Hematopoietic multipotent progenitor cell treated with erythropoietin and hydrocortisone succinate and interleukin-3 and kit ligand, for 8 days (in vitro differentiated cells): ENCODE measurements at regions not wholly inside any gene's neighbourhood (a gene's known extent, or its start where the extent isn't known, plus 50 kb on each side); places are given as distances from the start of the nearest gene placed in this dataset.

Experiments
- DNase-seq: peaks from one replicate; pipeline ENCODE4 v3.0.0-alpha.2; 2015

- DNase-seq: no peak
Measured at GRCh38 chr7:33701927-33702326, 203.4 kb upstream of the BMPER start.

GRCh38 chr7:33702514-33703054 is 202.8 kb upstream of the BMPER start:
- DNase-seq: no peak

GRCh38 chr7:33705333-33705833 is 200.0 kb upstream of the BMPER start:
- DNase-seq: no peak

- DNase-seq: no peak
Measured at GRCh38 chr7:33706186-33706585, 199.2 kb upstream of the BMPER start.

- DNase-seq: no peak
Measured at GRCh38 chr7:33706771-33707200, 198.6 kb upstream of the BMPER start.

GRCh38 chr7:33707427-33707826 is 197.9 kb upstream of the BMPER start:
- no peak for DNase-seq

- no peak for DNase-seq
Measured at GRCh38 chr7:33710608-33711007, 194.7 kb upstream of the BMPER start.

- DNase-seq: no peak
Measured at GRCh38 chr7:33711231-33712019, 193.9 kb upstream of the BMPER start.

GRCh38 chr7:33712020-33712414 is 193.3 kb upstream of the BMPER start:
- no peak for DNase-seq

GRCh38 chr7:33714208-33714607 is 191.1 kb upstream of the BMPER start:
- no peak for DNase-seq

GRCh38 chr7:33716581-33717477 is 188.5 kb upstream of the BMPER start:
- DNase-seq: peak; percentile 29

- DNase-seq: no peak
Measured at GRCh38 chr7:33719059-33719581, 186.2 kb upstream of the BMPER start.

GRCh38 chr7:33720139-33720538 is 185.2 kb upstream of the BMPER start:
- DNase-seq: no peak

- no peak for DNase-seq
Measured at GRCh38 chr7:33720870-33721269, 184.5 kb upstream of the BMPER start.

- no peak for DNase-seq
Measured at GRCh38 chr7:33721895-33722294, 183.4 kb upstream of the BMPER start.

- no peak for DNase-seq
Measured at GRCh38 chr7:33722383-33723101, 182.8 kb upstream of the BMPER start.

- no peak for DNase-seq
Measured at GRCh38 chr7:33724201-33724600, 181.1 kb upstream of the BMPER start.

- DNase-seq: peak; percentile 59
Measured at GRCh38 chr7:33725111-33726025, 180.0 kb upstream of the BMPER start.

- no peak for DNase-seq
Measured at GRCh38 chr7:33726582-33726981, 178.8 kb upstream of the BMPER start.

- DNase-seq: no peak
Measured at GRCh38 chr7:33727315-33727714, 178.0 kb upstream of the BMPER start.

GRCh38 chr7:33728873-33729551 is 176.3 kb upstream of the BMPER start:
- DNase-seq: no peak
